SK-N-SH treated with all-trans-retinoic acid at 6 μM for 48 hours (cell line): ENCODE measurements at regions not wholly inside any gene's neighbourhood (a gene's known extent, or its start where the extent isn't known, plus 50 kb on each side); places are given as distances from the start of the nearest gene placed in this dataset.

Experiments
- ATAC-seq: fragments of 200-7000 bp; cut with Tn5 transposase; 3 replicates; pipeline ENCODE4 v1.9.1; 2020; ENCODE audit warnings: mild to moderate bottlenecking, moderate library complexity
- ARNTL ChIP-seq: fragments of 450-650 bp; formaldehyde crosslinking; IDR thresholded peaks from 2 replicates; pipeline ENCODE4 v1.5.0; 2020; ENCODE audit warnings: low read depth, mild to moderate bottlenecking, moderate library complexity, borderline replicate concordance
- BACH2 ChIP-seq: fragments of 250-450 bp; sonication (Bioruptor Pico); IDR thresholded peaks from 2 replicates; pipeline ENCODE4 v1.9.0; 2021; ENCODE audit warnings: mild to moderate bottlenecking, borderline replicate concordance
- CSDC2 ChIP-seq: fragments of 250-450 bp; sonication (Bioruptor Pico); IDR thresholded peaks from 2 replicates; pipeline ENCODE4 v1.5.0; 2020; ENCODE audit warnings: mild to moderate bottlenecking, moderate library complexity
- CSRNP3 ChIP-seq: fragments of 250-450 bp; sonication (Bioruptor Pico); IDR thresholded peaks from 2 replicates; pipeline ENCODE4 v1.5.1; 2021; ENCODE audit warnings: mild to moderate bottlenecking, moderate library complexity
- ESRRG ChIP-seq: fragments of 250-450 bp; sonication (Bioruptor Pico); IDR thresholded peaks from 2 replicates; pipeline ENCODE4 v1.6.1; 2021; ENCODE audit warnings: mild to moderate bottlenecking
- GLIS3 ChIP-seq: fragments of 250-450 bp; sonication (Bioruptor Pico); IDR thresholded peaks from 2 replicates; pipeline ENCODE4 v1.5.0; 2020; ENCODE audit warnings: mild to moderate bottlenecking, moderate library complexity
- OSR1 ChIP-seq: fragments of 250-450 bp; sonication (Bioruptor Pico); IDR thresholded peaks from 2 replicates; pipeline ENCODE4 v1.8.0; 2022; ENCODE audit warnings: moderate library complexity, mild to moderate bottlenecking, inconsistent platforms
- PATZ1 ChIP-seq: fragments of 250-450 bp; sonication (Bioruptor Pico); IDR thresholded peaks from 2 replicates; pipeline ENCODE4 v1.8.0; 2020; ENCODE audit warnings: mild to moderate bottlenecking, moderate library complexity, borderline replicate concordance
- POU6F1 ChIP-seq: fragments of 250-450 bp; sonication (Bioruptor Pico); IDR thresholded peaks from 2 replicates; pipeline ENCODE4 v1.8.0; 2021; ENCODE audit warnings: low read depth, mild to moderate bottlenecking, moderate library complexity, borderline replicate concordance
- RARB ChIP-seq: fragments of 250-450 bp; sonication (Bioruptor Pico); IDR thresholded peaks from 2 replicates; pipeline ENCODE4 v1.8.0; 2021; ENCODE audit warnings: mild to moderate bottlenecking, moderate library complexity
- TCF4 ChIP-seq: fragments of 250-450 bp; sonication (Bioruptor Pico); IDR thresholded peaks from 2 replicates; pipeline ENCODE4 v1.8.0; 2021; ENCODE audit warnings: mild to moderate bottlenecking, moderate library complexity, borderline replicate concordance
- TOX ChIP-seq: fragments of 250-450 bp; sonication (Bioruptor Pico); IDR thresholded peaks from 2 replicates; pipeline ENCODE4 v1.8.0; 2021; ENCODE audit warnings: mild to moderate bottlenecking, moderate library complexity, borderline replicate concordance
- ZC3H10 ChIP-seq: fragments of 250-450 bp; sonication (Bioruptor Pico); IDR thresholded peaks from 2 replicates; pipeline ENCODE4 v1.5.1; 2021; ENCODE audit warnings: mild to moderate bottlenecking, moderate library complexity
- ZFP30 ChIP-seq: fragments of 450-650 bp; formaldehyde crosslinking; IDR thresholded peaks from 2 replicates; pipeline ENCODE4 v1.5.0; 2022; ENCODE audit warnings: mild to moderate bottlenecking, moderate library complexity
- ZNF565 ChIP-seq: fragments of 450-650 bp; formaldehyde crosslinking; conservative IDR thresholded peaks from 2 replicates; pipeline ENCODE4 v1.5.0; 2020; ENCODE audit warnings: low read depth, mild to moderate bottlenecking, moderate library complexity
- ZNF70 ChIP-seq: fragments of 450-650 bp; formaldehyde crosslinking; IDR thresholded peaks from 2 replicates; pipeline ENCODE4 v1.5.0; 2020; ENCODE audit warnings: mild to moderate bottlenecking, moderate library complexity
- ZNF8 ChIP-seq: fragments of 450-650 bp; formaldehyde crosslinking; IDR thresholded peaks from 2 replicates; pipeline ENCODE4 v1.5.0; 2020; ENCODE audit warnings: mild to moderate bottlenecking, moderate library complexity
- TF ChIP-seq, protein P1 (sequence below): fragments of 250-450 bp; sonication (Bioruptor Pico); IDR thresholded peaks from 2 replicates; pipeline ENCODE4 v1.5.0; 2020; ENCODE audit warnings: mild to moderate bottlenecking, moderate library complexity

- no peak for TF ChIP-seq BACH2 (CRISPR knock-in tag)
- no peak for TF ChIP-seq RARB
Measured at GRCh38 chr10:90125456-90126255, 424.3 kb downstream of the KIF20B start (continued).

GRCh38 chr10:90126256-90126595 is 424.8 kb downstream of the KIF20B start:
- TF ChIP-seq ARNTL (CRISPR knock-in tag) = no peak
- ATAC-seq = no peak

- TF ChIP-seq ZNF70 (CRISPR knock-in tag) (no peak), ARNTL (CRISPR knock-in tag) (no peak), ZNF8 (CRISPR knock-in tag) (no peak), ZFP30 (CRISPR knock-in tag) (no peak), POU6F1 (CRISPR knock-in tag) (no peak), BACH2 (CRISPR knock-in tag) (no peak), CSDC2 (no peak), TOX (no peak), GLIS3 (CRISPR knock-in tag) (no peak), CSRNP3 (CRISPR knock-in tag) (no peak), OSR1 (CRISPR knock-in tag) (no peak), TCF4 (CRISPR knock-in tag) (no peak), ESRRG (CRISPR knock-in tag) (no peak), PATZ1 (no peak), RARB (no peak), ZNF565 (no peak)
- no peak for ATAC-seq
Measured at GRCh38 chr10:90130321-90131086, 429.1 kb downstream of the KIF20B start.

DNA sequence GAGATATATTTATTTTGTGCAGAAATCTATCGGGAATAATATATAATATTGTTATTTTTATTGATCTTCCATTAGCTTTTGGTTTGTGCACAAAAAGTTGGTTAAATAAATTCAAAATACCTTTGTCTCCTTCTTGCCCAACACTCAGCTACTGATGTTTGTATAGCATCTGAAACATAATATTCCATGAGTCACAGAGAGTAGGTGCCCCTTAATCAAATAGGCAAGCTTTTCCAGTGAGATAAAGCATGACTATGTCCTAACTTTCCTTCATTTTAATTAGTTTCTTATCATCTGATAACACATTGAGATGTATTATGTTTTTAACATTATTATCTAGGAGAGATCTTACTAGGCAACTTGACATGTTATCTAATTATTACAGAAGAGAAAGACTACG is 432.2 kb downstream of the KIF20B start:
- no peak for TF ChIP-seq ZC3H10 (CRISPR knock-in tag)
- TF ChIP-seq, all 23 proteins: peak for 0
- ATAC-seq = no peak

- ATAC-seq = no peak
- TF ChIP-seq ZNF8 (CRISPR knock-in tag) = no peak
- TF ChIP-seq, protein P1, sequence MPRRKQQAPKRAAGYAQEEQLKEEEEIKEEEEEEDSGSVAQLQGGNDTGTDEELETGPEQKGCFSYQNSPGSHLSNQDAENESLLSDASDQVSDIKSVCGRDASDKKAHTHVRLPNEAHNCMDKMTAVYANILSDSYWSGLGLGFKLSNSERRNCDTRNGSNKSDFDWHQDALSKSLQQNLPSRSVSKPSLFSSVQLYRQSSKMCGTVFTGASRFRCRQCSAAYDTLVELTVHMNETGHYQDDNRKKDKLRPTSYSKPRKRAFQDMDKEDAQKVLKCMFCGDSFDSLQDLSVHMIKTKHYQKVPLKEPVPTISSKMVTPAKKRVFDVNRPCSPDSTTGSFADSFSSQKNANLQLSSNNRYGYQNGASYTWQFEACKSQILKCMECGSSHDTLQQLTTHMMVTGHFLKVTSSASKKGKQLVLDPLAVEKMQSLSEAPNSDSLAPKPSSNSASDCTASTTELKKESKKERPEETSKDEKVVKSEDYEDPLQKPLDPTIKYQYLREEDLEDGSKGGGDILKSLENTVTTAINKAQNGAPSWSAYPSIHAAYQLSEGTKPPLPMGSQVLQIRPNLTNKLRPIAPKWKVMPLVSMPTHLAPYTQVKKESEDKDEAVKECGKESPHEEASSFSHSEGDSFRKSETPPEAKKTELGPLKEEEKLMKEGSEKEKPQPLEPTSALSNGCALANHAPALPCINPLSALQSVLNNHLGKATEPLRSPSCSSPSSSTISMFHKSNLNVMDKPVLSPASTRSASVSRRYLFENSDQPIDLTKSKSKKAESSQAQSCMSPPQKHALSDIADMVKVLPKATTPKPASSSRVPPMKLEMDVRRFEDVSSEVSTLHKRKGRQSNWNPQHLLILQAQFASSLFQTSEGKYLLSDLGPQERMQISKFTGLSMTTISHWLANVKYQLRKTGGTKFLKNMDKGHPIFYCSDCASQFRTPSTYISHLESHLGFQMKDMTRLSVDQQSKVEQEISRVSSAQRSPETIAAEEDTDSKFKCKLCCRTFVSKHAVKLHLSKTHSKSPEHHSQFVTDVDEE (CRISPR knock-in tag) = no peak
- TF ChIP-seq ZNF70 (CRISPR knock-in tag) = no peak
- no peak for TF ChIP-seq RARB
- no peak for TF ChIP-seq TOX
- no peak for TF ChIP-seq TCF4 (CRISPR knock-in tag)
- no peak for TF ChIP-seq OSR1 (CRISPR knock-in tag)
- TF ChIP-seq, all 23 proteins: peak for 0
Measured at GRCh38 chr10:90136731-90137316, 435.4 kb downstream of the KIF20B start.
